ENCODE measurements at regions not wholly inside any gene's neighbourhood (a gene's known extent, or its start where the extent isn't known, plus 50 kb on each side); places are given as distances from the start of the nearest gene placed in this dataset.

DNA sequence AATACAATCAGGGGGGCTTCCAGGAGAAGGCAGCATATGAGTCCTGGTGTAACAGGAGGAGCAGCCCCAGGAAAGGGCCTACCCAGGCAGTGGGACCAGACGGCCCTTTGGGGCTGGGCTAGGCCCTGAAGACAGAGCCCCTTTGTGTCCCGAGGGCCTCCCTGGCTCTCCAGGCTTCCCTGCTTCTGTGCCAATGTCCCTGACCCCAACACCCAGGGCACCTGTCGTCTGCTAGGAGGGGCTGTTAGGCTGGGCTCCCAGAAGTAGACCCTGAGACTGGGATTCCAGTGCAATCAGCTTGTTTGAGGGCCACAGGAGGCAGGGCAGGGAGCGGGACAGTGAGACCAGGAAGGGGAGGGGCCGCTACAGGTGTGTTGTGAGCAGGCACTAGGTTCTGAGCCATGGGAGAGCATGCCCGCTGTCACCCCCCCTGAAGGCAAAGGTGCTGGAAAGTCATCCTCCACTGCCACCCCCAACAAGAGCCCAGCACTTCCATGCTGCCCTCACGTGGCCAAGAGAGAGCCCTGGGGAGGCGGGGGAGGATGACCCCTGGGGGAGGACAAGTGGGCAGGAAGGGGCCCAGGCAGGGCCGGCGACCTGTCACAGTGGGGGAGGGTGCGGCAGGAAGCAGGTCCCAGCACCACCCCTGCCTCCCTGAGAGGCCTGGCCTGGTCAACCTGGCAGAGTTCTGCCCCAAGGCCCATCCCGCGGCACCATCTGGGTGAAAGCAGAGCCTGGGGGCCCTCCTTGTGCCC is 64.8 kb downstream of the ADRA2C start:
- no peak for DNase-seq (ENCODE audit: low read depth in 3 of 3, low spot score in 2 of 3)

- DNase-seq (ENCODE audit: low read depth in 3 of 3, low spot score in 2 of 3), result no peak
Observed at GRCh38 chr4:3831529-3832150, 65.5 kb downstream of the ADRA2C start.

- DNase-seq (ENCODE audit: low read depth in 3 of 3, low spot score in 2 of 3), result no peak
Observed at GRCh38 chr4:3832536-3833220, 66.5 kb downstream of the ADRA2C start.

DNA sequence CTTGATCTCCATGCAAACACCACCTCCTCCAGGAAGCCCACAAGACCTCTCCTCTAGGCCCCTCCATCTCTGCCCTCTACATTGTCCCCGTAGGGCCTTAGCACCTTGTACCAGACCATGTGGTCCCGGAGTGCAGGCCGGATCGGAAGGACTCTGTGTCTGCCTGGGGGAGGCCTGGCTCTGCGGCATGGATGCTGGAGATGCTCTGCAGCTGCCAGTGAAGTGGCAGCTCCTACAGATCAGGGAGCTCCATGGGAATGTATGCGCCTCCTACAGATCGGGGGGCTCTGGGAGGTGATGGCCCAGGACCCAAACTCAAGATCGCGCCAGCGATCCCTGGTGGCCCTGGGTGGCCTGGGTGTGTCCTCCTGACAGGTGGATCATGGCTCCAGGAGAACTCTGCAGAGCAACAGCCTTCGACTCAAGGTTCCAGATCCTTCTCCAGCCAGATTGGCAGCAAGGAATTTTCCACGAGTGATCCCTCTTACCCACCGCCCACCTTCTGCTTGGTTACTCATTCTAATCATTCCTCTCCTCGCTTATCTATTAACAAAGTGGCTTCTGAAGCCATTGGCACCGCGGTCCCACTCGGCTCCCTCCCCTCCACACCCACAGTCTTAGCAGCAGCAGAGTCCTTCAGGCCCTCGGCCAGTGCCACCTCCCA is 67.3 kb downstream of the ADRA2C start:
- no peak for DNase-seq (ENCODE audit: low read depth in 3 of 3, low spot score in 2 of 3)

- no peak for DNase-seq (ENCODE audit: low read depth in 3 of 3, low spot score in 2 of 3)
Observed at GRCh38 chr4:3834186-3834662, 68.0 kb downstream of the ADRA2C start.

GRCh38 chr4:3834663-3835521 is 68.7 kb downstream of the ADRA2C start:
- DNase-seq (ENCODE audit: low read depth in 3 of 3, low spot score in 2 of 3), result no peak

DNA sequence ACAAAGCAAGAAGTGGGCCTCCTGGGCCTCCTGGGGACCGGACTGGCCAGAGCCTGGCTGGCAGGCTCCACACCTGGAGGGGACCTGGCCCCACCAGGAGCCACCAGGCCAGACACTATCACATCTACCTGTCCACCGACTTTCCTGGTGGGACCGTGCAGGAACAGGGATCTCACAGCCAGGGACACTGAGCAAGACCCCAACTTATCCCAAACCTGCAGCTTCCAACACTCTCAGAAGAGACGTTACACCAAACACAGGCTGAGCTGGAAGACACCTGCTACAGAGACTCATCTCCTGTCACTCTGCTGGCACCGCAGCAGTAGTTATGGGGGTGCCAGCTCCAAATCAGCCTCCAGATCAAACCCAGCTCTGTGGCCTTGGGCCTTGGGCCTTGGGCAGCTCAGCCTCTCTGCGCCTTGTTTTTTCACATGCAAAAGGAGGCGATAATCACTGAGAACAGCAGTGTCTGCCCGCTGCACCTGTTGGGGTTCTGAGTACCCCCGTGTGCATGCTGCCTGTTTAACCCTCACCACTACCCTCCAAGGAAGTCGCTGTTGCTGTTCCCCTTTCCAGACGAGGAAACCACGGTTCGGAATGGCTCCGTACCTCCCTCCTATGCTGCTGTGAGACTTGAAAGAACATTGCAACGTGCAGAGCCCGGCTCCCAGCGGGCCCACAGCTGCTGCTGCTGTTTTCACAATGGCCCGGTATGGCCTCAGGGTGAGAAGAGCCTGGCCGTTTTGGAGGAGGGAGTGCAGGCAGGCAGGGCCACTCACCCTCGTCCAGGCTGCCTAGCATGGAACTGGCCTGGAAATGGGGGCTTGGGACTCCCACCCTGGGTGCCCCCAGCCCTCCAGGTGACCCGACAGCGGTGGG is 69.6 kb downstream of the ADRA2C start:
- DNase-seq (ENCODE audit: low read depth in 3 of 3, low spot score in 2 of 3), result no peak

GRCh38 chr4:3836406-3836755 is 70.2 kb downstream of the ADRA2C start:
- no peak for DNase-seq (ENCODE audit: low read depth in 3 of 3, low spot score in 2 of 3)

DNA sequence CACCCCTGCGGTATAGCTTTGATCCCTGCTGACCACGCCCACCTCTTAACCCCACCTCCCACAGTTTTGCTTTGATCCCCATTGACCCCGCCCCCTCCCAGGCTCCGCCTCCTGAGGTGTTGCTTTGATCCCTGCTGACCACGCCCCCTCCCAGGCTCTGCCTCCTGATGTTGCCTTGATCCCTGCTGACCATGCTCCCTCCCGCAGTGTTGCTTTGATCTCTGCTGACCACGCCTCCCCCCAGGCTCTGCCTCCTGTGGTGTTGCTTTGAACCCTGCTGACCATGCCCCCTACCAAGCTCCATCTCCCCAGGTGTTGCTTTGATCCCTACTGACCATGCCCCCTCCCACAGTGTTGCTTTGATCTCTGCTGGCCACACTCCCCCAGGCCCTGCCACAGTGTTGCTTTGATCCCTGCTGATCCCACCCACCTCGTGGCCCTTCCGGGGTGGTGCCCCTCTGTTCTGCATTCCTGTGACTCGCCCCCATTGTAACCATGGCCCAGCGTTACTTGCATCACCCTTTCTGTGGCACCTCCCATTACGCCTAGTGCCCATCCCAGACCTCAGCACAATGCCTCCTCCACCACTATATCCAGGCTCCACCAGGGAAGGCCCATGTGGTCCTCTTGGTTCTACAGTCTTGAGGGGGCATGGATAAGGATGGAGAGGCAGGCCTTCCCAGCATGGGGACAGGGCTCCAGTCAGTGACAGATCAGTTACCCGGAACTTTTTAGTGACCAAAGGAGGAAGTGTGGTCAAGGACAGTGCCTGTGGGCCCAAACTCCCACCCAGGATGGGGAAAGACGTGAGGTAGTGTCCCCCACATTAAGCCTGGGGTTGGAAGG is 70.8 kb downstream of the ADRA2C start:
- no peak for DNase-seq (ENCODE audit: low read depth in 3 of 3, low spot score in 2 of 3)

DNA sequence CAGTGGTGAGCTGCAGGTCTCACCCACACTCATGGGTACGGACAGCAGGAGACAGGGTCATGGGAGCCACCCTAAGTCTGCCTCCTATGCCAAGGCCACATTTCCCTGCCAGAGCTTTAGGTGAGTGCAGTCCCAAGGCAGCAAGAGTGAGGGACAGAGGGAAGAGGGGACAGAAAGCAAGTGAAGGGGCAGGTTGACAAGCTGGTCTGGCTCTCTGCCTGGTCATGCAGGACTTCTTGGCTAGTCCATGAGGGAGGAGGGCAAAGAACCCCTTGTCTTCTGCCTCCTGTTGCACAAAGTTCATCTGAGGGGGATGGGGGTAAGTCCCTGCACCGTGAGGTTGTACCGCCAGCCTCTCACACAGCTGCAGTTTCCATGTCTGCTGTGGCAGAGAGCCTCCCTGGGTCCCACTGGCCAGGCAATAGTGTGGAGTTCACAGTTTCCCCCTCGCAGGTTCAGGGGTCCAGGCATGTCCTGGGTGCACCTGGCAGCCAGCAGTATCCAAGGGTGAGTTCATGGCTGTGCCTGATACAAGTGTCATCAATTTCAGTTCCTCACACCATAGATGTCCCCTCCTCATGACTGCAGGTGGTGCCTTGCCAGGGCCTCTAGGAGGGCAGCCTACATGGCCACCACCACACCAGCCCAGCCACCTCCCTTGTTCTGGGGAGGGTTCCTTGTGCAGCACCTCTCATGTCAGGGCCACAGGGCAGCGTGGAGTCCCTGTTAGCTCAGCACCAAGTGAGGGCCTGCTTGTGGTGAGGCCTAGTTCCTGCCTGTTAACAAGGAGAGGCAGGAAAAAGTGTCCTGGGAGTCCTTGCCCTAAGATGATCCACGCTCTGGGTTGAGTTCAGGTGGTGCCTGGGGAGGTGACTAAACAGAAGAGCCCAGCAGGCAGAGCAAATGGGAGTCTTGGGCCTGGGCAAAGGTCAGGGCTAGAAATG is 72.5 kb downstream of the ADRA2C start:
- no peak for DNase-seq (ENCODE audit: low read depth in 3 of 3, low spot score in 2 of 3)

- no peak for DNase-seq (ENCODE audit: low read depth in 3 of 3, low spot score in 2 of 3)
Observed at GRCh38 chr4:3845094-3845743, 79.0 kb downstream of the ADRA2C start.

GRCh38 chr4:3845744-3846429 is 79.7 kb downstream of the ADRA2C start:
- no peak for DNase-seq (ENCODE audit: low read depth in 3 of 3, low spot score in 2 of 3)

DNA sequence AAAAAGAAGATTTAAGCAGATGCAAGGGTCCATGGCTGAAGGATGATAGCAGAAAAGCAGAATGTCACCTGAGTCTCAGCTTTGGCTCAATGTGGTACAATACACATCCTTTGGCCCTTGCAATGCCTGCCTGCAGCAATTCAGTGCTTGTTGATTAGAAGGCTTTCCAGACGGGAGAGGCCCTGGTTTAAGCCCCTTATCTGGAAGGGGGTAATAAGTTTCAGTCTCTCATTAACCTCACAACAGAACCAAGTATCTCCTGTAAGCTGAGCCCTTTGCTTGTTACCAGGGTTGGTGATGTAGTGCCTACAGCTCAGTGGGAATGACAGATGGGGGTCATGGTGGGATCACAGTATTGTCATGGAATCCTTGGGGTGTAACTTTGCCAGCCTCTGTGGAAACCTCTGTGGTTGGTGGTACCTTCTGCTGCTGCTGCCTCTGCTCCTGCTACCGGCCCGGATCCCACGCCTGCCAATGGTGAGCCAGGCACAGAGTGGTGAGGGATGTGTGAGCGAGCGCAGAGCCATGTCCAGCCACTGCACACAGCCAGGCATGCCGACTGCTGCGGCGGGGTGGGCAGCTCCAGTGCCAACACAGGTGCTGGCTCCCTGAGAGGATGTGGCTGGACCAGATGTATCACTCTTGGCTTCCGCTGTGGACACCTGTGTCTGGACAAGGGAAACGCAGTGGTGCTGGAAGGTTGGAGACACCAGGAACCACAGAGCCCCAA is 81.2 kb downstream of the ADRA2C start:
- DNase-seq (ENCODE audit: low read depth in 3 of 3, low spot score in 2 of 3), result no peak

DNA sequence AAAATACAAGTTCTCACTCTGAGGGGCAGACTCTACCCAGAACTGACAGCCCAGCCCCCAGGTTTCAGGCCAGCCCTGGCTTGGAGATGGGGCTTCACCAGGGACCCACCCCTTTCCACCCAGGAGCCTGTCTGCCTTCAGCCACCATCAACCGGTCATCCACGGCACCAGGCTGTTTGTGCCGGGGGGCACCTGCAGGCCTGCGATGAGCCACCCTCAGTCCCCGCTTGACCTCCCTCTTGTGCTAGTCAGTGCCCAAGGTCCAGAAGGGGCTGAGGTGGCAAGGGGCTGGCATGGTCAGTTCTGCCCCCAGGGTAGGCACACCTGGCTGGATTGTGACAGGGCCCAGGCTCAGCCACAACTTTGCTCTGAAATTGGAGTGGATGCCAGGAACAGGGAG is 82.1 kb downstream of the ADRA2C start:
- no peak for DNase-seq (ENCODE audit: low read depth in 3 of 3, low spot score in 2 of 3)

GRCh38 chr4:3849140-3849539 is 83.0 kb downstream of the ADRA2C start:
- DNase-seq (ENCODE audit: low read depth in 3 of 3, low spot score in 2 of 3), result no peak

DNA sequence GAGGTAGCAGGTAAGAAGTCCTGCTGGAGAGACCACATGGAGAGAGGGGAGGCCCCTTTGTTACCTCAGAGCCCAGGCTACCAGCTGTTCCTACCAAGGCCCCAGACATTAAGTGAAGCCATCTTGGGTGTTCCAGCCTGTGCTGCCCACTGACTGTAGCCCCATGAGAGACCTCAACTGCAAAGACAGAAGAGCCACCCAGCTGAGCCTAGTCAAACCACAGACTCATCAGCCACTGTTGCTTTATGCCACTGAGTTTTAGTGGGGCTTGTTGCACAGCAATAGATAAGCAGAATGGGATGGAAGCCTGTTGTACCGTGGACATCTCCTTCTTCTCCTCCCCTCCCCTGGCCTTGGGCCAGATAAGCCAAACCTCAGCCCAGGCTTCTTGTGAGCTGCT is 83.9 kb downstream of the ADRA2C start:
- no peak for DNase-seq (ENCODE audit: low read depth in 3 of 3, low spot score in 2 of 3)

Measured in right renal cortex interstitium (tissue), 3 donors.